KMS-11 (cell line): ENCODE measurements at regions not wholly inside any gene's neighbourhood (a gene's known extent, or its start where the extent isn't known, plus 50 kb on each side); places are given as distances from the start of the nearest gene placed in this dataset.

Experiments used
- H2AFZ ChIP-seq: fragments of 200-600 bp; sonication (generic); 2 replicates; pipeline ENCODE4 v1.6.1; 2016; ENCODE audit warnings: antibody characterized with exemption, mixed run types, low read depth
- H3K27ac ChIP-seq: fragments of 200-600 bp; sonication (generic); 2 replicates; pipeline ENCODE4 v1.6.1; 2016; ENCODE audit warnings: mild to moderate bottlenecking, mixed run types
- H3K27me3 ChIP-seq: fragments of 200-600 bp; sonication (generic); 2 replicates; pipeline ENCODE4 v1.6.1; 2017; ENCODE audit warnings: mild to moderate bottlenecking, low read depth, mixed run types, moderate library complexity; ENCODE audit not compliant: insufficient read depth
- H3K36me3 ChIP-seq: fragments of 200-600 bp; sonication (generic); 2 replicates; pipeline ENCODE4 v1.6.1; 2017; ENCODE audit warnings: mild to moderate bottlenecking, mixed run types; ENCODE audit not compliant: insufficient read depth
- H3K4me1 ChIP-seq: fragments of 200-600 bp; sonication (generic); 2 replicates; pipeline ENCODE4 v1.6.1; 2016; ENCODE audit warnings: mild to moderate bottlenecking, low read depth, mixed run types; ENCODE audit not compliant: poor library complexity, severe bottlenecking
- H3K4me2 ChIP-seq: fragments of 200-600 bp; sonication (generic); 2 replicates; pipeline ENCODE4 v1.7.0; 2016; ENCODE audit warnings: mild to moderate bottlenecking, mixed run types
- H3K4me3 ChIP-seq: fragments of 200-600 bp; sonication (generic); IDR thresholded peaks from 2 replicates; pipeline ENCODE4 v1.6.1; 2017; ENCODE audit warnings: low read depth, low read length, mixed read lengths; ENCODE audit not compliant: insufficient read depth
- H3K79me2 ChIP-seq: fragments of 200-600 bp; sonication (generic); 2 replicates; pipeline ENCODE4 v1.6.1; 2016; ENCODE audit warnings: low read depth, mixed run types; ENCODE audit not compliant: insufficient read depth
- H3K9ac ChIP-seq: fragments of 200-600 bp; sonication (generic); 2 replicates; pipeline ENCODE4 v1.6.1; 2016; ENCODE audit warnings: mild to moderate bottlenecking, mixed run types
- H4K20me1 ChIP-seq: fragments of 200-600 bp; sonication (generic); 2 replicates; pipeline ENCODE4 v1.6.1; 2016; ENCODE audit warnings: mild to moderate bottlenecking, mixed run types; ENCODE audit not compliant: insufficient read depth
- CTCF ChIP-seq: fragments of 200-600 bp; sonication (generic); conservative IDR thresholded peaks from 2 replicates; pipeline ENCODE4 v1.6.1; 2017; ENCODE audit warnings: low read depth, mild to moderate bottlenecking, antibody characterized with exemption, low read length, moderate library complexity, mixed read lengths

GRCh38 chr1:116819081-116819480, 64.9 kb downstream of the CD2 start:
- H4K20me1 ChIP-seq, result no peaks in the 10 kb centered on the region
- no peaks in the 10 kb centered on the region for H3K27me3 ChIP-seq
- H3K79me2 ChIP-seq, result no peaks in the 10 kb centered on the region
- H3K36me3 ChIP-seq, result no peaks in the 10 kb centered on the region
- no peak overlapping the region for H2AFZ ChIP-seq
- H3K9ac ChIP-seq, result no peak overlapping the region
- no peak overlapping the region for H3K4me3 ChIP-seq
- H3K4me2 ChIP-seq, result no peak overlapping the region
- H3K4me1 ChIP-seq, result peaks cover 31% of the 10 kb centered on the region
- H3K27ac ChIP-seq, result no peak overlapping the region
- no peak for TF ChIP-seq CTCF

GRCh38 chr1:116820369-116820768, 66.1 kb downstream of the CD2 start:
- Histone ChIP-seq H3K4me2 (no peak overlapping the region), H3K4me1 (peaks cover 28% of the 10 kb centered on the region), H3K9ac (no peak overlapping the region), H3K79me2 (no peaks in the 10 kb centered on the region), H3K27ac (no peak overlapping the region), H3K36me3 (no peaks in the 10 kb centered on the region), H3K4me3 (no peak overlapping the region), H3K27me3 (no peaks in the 10 kb centered on the region), H2AFZ (no peak overlapping the region), H4K20me1 (no peaks in the 10 kb centered on the region)
- no peak for TF ChIP-seq CTCF

- TF ChIP-seq CTCF, result no peak
- Histone ChIP-seq H3K27ac (no peak overlapping the region), H3K4me3 (no peak overlapping the region), H4K20me1 (no peaks in the 10 kb centered on the region), H3K27me3 (no peaks in the 10 kb centered on the region), H3K4me2 (no peak overlapping the region), H3K4me1 (peaks cover 16% of the 10 kb centered on the region), H3K79me2 (no peaks in the 10 kb centered on the region), H3K36me3 (no peaks in the 10 kb centered on the region), H2AFZ (no peak overlapping the region), H3K9ac (no peak overlapping the region)
These were observed 67.5 kb downstream of the CD2 start for GRCh38 chr1:116821763-116822162.

- H3K4me1 ChIP-seq, result peaks cover 16% of the 10 kb centered on the region
- no peak overlapping the region for H3K9ac ChIP-seq
- no peaks in the 10 kb centered on the region for H3K36me3 ChIP-seq
- H3K79me2 ChIP-seq, result no peaks in the 10 kb centered on the region
- H3K27me3 ChIP-seq, result no peaks in the 10 kb centered on the region
- H4K20me1 ChIP-seq, result no peaks in the 10 kb centered on the region
- H2AFZ ChIP-seq, result no peak overlapping the region
- TF ChIP-seq CTCF, result no peak
- no peak overlapping the region for H3K4me2 ChIP-seq
- H3K27ac ChIP-seq, result no peak overlapping the region
- H3K4me3 ChIP-seq, result no peak overlapping the region
These were observed 70.5 kb downstream of the CD2 start for GRCh38 chr1:116824631-116825206.
